Activated CD4-positive, alpha-beta T cell treated with anti-CD3 and anti-CD28 coated beads, Interleukin-10, Interleukin-2, amounts not matched to agents 100 ng/mL and 50 ng/mL, durations not matched to agents 16 hours and 8 hours (primary cell): ENCODE measurements at regions not wholly inside any gene's neighbourhood (a gene's known extent, or its start where the extent isn't known, plus 50 kb on each side); places are given as distances from the start of the nearest gene placed in this dataset.
A peak's percentile ranks its signal among the peaks of the same experiment; 100 is the strongest.

Experiments used
- DNase-seq: peaks from one replicate; pipeline ENCODE4 v3.0.0-alpha.2; 2020

GRCh38 chr7:132072873-132073272 lies 503.4 kb downstream of the PLXNA4 start:
- DNase-seq, result no peak

DNA sequence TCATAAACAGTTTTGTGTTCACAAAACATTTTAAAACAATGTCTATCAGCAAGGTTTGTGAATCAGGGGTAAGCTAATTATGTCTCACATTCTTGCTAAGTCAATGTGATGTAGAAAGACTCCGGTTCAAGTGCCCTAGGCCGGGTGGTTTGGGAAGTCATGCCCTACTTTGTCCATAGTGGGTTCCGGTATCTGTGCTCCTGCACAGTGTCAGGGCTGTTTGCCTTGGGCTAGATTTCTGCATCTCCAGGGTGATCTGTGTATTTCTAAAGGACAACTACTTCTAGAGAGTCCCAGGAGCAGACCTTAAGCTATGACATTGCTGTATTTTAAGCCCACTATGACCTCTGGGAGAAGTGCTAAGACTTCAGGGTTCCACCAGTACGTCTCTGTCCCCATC lies 504.1 kb downstream of the PLXNA4 start:
- DNase-seq, result no peak

- DNase-seq, result no peak
Observed at GRCh38 chr7:132069306-132069705, 507.0 kb downstream of the PLXNA4 start.

DNA sequence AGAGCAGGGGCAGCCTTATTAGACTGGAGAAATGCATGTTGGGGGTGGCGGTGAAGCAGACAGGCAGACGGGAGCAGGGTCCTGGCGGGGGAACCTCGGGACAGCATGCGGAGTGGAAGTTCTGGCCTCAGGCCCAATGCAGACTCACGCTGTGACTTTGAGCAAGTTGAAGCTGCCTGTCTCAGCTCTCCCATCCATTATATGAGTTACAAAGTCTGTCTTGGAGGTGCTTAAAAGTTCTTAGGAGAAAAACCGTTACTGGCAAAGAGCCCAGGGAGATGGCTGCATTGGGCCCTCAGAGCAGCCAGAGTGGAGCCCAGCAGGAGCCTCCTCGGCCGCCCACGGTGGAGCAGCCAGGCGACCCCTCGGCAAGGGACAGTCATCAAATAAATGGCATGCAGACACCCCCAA lies 509.5 kb downstream of the PLXNA4 start:
- DNase-seq, result no peak

- DNase-seq, result no peak
Observed at GRCh38 chr7:132065989-132066603, 509.7 kb upstream of the PODXL start.

GRCh38 chr7:132065193-132065988 lies 509.0 kb upstream of the PODXL start:
- DNase-seq, result no peak

DNA sequence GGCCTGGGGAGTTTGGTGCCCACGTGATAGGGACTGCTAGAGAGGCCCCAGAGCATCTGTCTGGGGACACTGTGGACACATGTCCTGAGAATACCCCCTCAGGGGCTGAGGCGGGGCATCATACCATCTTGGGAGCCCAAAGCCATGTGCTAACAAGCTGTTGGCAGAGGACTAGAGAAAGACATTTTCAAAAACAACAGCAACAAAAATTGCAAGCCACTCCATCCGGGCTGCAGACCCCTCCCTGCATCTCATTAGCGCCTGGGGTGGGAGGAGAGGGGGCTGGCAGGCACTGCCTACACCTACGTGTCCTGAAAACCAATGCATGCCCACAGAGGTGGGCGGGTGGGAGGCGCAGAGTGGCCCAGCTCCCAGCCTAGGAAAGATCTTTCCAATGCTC lies 507.4 kb upstream of the PODXL start:
- no peak for DNase-seq

DNA sequence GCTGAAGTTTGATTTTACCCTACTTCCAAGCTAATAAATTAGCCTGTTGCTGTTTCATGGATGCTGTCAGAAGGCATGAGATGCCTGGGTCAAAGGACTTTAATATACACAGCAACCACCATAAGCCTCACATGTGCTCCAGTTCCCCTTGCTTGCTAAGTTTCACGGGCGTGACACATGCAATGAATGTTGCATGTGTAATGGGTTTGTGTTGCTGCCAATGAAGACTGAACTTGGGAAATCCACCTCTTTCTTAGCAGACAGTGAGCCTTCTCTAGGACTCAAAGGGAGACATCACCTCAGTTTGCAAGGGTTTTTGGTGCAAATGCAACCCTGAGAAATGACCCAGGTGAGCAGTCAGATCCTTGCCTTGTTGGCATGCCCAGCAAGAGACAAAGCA lies 505.5 kb upstream of the PODXL start:
- no peak for DNase-seq

DNA sequence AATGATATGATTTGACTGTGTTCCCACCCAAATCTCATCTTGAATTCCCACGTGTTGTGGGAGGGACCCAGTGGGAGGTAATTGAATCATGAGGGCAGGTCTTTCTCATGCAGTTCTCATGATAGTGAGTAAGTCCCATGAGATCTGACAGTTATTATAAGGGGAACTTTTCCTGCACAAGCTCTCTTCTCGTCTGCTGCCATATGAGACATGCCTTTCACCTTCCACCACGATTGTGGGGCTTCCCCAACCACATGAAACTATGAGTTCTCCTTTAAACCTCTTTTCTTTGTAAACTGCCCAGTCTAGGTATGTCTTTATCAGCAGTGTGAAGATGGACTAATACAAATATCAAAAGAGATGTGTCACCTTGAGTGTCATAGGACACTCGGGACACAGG lies 502.7 kb upstream of the PODXL start:
- peak; percentile 3 for DNase-seq

DNA sequence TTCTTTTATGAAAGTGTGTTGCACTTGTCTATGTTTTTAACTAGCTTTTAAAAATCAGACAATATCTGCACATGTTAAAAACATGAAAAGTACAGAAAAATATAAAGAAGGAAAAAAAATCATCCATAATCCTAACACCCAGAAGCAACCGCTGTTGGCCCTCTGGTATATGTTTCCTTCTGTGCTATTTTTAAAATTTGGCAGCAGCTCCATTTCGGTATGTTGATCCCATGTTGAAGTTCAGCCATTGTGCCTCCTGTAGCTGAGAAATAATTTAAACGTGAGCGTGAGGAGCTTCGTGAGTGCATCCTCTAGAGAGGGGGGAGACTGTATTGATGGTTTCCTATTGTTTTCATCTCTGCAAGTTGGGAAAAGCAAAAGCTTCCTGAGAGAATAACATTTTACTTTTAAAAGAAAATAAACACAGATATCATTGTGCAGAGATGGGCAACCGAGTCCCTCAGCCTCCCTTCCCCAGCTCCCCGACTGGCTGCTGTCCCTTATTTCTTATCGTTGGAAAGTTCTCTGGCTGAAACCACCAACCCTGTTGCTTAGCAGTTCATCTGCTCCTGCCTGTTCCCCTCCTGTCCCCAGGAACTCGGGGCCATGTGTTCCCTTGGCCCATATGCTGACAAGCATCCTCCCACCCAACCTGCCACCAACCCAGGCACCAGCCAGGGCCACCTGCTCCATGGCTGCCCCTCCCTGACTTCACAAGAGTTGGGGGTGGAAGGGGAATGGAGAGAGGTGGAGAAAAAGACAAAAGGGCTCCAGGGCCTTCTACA lies 499.1 kb upstream of the PODXL start:
- DNase-seq, result no peak

DNA sequence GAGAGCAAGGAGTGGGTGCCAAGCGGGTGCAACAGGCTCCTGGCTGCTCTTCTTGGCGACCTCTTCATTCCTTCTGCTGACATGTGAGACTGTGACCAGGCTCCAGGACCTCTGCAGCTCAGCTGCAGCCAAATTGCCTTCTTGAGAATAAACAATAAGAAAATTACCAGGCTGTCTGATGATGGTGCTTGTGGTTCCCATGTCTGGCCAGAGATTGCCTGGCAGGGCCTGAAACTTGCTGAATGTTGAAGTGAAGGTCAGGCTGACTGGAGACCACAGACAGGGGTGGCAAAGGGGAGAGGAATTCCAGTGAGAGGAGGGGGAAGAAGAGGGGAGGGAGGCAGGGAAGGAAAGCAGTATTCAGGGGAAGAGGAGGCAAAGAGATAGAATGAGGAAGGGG lies 497.4 kb upstream of the PODXL start:
- DNase-seq, result no peak

DNA sequence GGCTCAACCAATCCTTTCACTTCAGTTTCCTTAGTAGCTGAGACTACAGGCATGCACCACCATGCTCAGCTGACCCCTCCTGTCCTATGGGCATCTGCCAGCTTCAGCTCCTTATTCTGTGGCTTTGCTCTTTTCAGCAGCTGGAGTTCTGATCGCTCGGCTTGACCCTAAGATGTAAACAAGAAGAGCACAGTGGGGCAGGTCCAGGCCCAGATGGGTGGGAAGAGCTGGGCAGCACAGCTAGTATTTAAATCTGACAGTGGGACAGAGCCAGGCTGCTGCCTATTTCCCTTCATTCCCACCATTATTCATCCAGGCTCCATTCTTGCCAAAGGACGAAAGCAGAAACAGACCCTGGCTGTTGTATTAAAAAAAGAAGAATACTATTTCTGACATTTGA lies 494.9 kb upstream of the PODXL start:
- DNase-seq, result no peak

GRCh38 chr7:132049462-132050304 lies 493.3 kb upstream of the PODXL start:
- peak; percentile 33 for DNase-seq

DNA sequence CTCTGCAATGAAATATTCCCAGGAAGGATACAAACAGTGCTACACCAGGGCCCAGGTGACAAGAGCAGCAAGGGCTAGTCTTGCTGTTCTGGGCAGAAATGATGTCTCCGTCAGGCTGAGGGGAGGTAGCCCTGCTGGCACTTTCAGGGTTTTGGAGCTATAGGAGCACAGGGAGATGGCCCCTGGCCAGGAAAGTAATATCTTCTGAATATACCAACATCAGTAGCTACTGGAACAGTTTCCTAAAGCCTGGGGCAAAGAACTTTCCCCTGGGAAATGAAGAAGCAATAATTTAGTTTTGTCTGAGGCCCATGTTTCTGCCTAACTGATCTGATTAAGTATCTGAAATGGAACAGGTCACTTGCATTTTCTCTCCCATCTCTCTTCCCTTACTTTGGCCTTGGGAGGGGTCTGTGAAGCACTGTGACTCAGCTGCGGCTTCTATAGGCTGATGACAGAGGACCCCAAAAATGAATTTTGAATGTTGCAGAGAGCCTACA lies 489.1 kb upstream of the PODXL start:
- no peak for DNase-seq

- DNase-seq, result no peak
Observed at GRCh38 chr7:132045002-132045401, 488.6 kb upstream of the PODXL start.

DNA sequence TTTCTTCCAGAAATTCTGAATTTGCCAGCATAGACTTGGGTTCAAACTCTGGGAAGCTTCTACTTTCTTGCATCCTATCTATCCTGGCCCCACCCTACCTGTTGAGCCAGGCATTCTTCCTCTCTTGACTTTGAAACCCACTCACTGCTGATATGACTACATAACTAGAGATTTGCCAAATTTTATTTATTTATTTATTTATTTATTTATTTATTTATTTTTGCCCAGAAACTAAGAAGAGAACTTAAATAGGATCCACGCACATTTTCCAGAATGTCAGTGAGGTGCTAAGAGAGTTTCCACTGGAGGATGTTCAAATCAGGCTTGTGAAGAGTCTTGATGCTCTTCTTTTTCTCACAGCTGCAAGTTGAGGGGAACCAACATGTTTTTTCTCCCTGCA lies 487.8 kb upstream of the PODXL start:
- no peak for DNase-seq

DNA sequence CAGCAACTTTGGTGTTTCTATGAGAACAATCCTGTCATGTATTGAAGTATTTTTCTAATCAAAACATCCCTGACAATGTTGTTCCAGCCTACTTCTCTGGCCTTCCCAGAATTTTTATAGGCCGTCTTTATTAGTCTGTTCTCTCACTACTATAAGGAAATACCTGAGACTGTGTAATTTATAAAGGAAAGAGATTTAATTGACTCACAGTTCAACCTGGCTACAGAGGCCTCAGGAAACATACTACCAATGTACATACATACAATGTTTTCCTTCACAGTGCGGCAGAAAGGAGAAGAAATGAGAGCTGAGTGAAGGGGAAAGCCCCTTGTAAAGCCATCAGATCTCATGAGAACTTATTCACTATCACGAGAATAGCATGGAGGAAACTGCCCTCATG lies 484.7 kb upstream of the PODXL start:
- no peak for DNase-seq

- no peak for DNase-seq
Observed at GRCh38 chr7:132035517-132036362, 479.3 kb upstream of the PODXL start.

GRCh38 chr7:132034748-132035416 lies 478.5 kb upstream of the PODXL start:
- DNase-seq, result no peak

DNA sequence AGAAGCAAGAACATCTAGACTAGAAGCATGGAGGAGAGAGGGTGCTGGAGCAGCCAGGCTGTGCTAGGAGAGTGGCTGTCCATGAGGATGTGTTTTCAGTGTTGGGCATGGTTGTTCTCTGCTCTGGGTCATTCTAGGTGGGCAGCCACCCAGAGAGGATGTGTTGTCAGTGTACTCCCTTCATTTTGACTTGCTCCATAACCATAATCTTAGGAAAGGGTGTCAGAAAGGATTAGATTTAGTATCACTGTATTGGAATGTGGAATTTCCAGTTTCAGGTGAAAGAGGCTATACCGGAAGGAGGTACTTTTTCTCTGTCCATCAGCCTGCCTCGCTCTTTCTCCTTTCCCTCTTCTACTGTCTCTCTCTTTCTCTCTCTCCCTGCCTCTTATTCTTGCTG lies 474.5 kb upstream of the PODXL start:
- no peak for DNase-seq

DNA sequence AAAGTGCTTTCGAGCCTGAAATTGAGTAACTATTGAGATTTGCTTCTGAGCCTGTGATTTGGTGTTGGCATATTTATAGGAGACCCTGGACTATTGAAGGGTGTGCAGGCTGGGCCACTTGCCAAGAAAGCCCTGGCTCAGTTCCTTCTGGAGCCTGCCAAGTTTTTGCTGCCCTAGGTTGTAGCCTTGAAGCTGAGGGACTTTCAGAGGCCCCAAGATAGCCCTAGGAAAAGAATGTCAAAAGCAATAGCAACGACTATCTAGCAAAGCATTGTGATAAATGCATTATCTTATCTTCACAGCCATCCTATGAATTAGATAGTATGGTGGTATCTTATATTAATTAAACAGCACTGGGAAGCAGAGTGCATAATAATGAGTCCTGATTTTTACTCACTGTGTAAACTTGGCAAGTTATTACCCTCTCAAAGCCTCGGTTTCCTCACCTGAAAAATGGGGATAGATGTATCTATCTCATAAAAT lies 473.7 kb upstream of the PODXL start:
- DNase-seq, result no peak
